GM12878 (cell line): ENCODE measurements at regions not wholly inside any gene's neighbourhood (a gene's known extent, or its start where the extent isn't known, plus 50 kb on each side); places are given as distances from the start of the nearest gene placed in this dataset.

Experiments used
- ATAC-seq: fragments of 200-7000 bp; cut with Tn5 transposase; 3 replicates; pipeline ENCODE4 v1.9.1; 2020; ENCODE audit warnings: mild to moderate bottlenecking, moderate library complexity
- BruUV-seq: library from RNA; stranded (reverse); fragments of 400-500 nt; replicated peaks from 2 replicates; lab custom pipeline; 2021; lab: Mats Ljungman, UMichigan
- CTCF ChIA-PET: fragments of 300-600 bp; sonication (Branson Sonifier 250); formaldehyde crosslinking; extraction: SDS; loops from one replicate; lab custom pipeline; 2021; ENCODE audit warnings: inconsistent platforms; lab: Yijun Ruan, JAX
- POLR2A ChIA-PET: fragments of 350-600 bp; formaldehyde crosslinking; extraction: SDS; loops from one replicate; lab custom pipeline; 2021; ENCODE audit warnings: inconsistent platforms; lab: Charles Lee
- RAD21 ChIA-PET: fragments of 300-600 bp; sonication (Branson Sonifier 250); formaldehyde crosslinking; loops from one replicate; lab custom pipeline; 2023; ENCODE audit warnings: antibody characterized with exemption; ENCODE audit not compliant: unreplicated experiment; lab: Charles Lee
- SMC1A ChIA-PET: fragments of 300-600 bp; sonication (Branson Sonifier 250); formaldehyde crosslinking; loops from one replicate; lab custom pipeline; 2023; ENCODE audit not compliant: unreplicated experiment, uncharacterized antibody; lab: Charles Lee
- DNase-seq: peaks from one replicate; pipeline ENCODE4 v3.0.0-alpha.2; 2011; ENCODE audit warnings: low read depth, low spot score
- FAIRE-seq: peaks from 3 replicates; lab custom pipeline; 2011; peaks lifted over from hg19 to GRCh38; lab: Jason Lieb, UNC
- H2AFZ ChIP-seq: 2 replicates; pipeline ENCODE4 v1.6.0; 2011; ENCODE audit warnings: low read depth, low read length, control low read depth; ENCODE audit not compliant: control insufficient read depth
- H3K27ac ChIP-seq: 2 replicates; pipeline ENCODE4 v1.5.1; 2011; ENCODE audit warnings: control low read depth; ENCODE audit not compliant: control insufficient read depth, insufficient read depth
- H3K27me3 ChIP-seq, 2 experiments: replicated peaks in 1 of 2; 2 replicates each; pipeline versions ENCODE4 v1.6.0 to v1.6.1; 2011; ENCODE audit warnings: low read length in 1 of 2; ENCODE audit not compliant: control insufficient read depth in 2 of 2, insufficient read depth in 2 of 2
- H3K36me3 ChIP-seq, 2 experiments: 2 replicates each; pipeline ENCODE4 v1.5.1; 2011; ENCODE audit warnings: low read length in 1 of 2; ENCODE audit not compliant: control insufficient read depth in 2 of 2, insufficient read depth in 2 of 2
- H3K4me1 ChIP-seq: 2 replicates; pipeline ENCODE4 v1.6.1; 2011; ENCODE audit warnings: mild to moderate bottlenecking, low read length, moderate library complexity, mixed read lengths; ENCODE audit not compliant: control insufficient read depth, insufficient read depth
- H3K4me2 ChIP-seq: 2 replicates; pipeline ENCODE4 v1.6.0; 2011; ENCODE audit warnings: control low read depth; ENCODE audit not compliant: control insufficient read depth, insufficient read depth
- H3K4me3 ChIP-seq: fragments of 200-600 bp; sonication (generic); 2 replicates; pipeline ENCODE4 v1.5.1; 2016
- H3K79me2 ChIP-seq: 2 replicates; pipeline ENCODE4 v1.6.0; 2011; ENCODE audit warnings: low read length; ENCODE audit not compliant: control insufficient read depth, insufficient read depth
- H3K9ac ChIP-seq: 2 replicates; pipeline ENCODE4 v1.8.0; 2011; ENCODE audit warnings: low read length, control low read depth, mixed read lengths; ENCODE audit not compliant: control insufficient read depth, insufficient read depth
- H3K9me3 ChIP-seq: replicated peaks from 3 replicates; pipeline ENCODE4 v1.5.1; 2011; ENCODE audit warnings: mild to moderate bottlenecking, low read length; ENCODE audit not compliant: control insufficient read depth, insufficient read depth
- H4K20me1 ChIP-seq: 2 replicates; pipeline ENCODE4 v1.6.0; 2011; ENCODE audit not compliant: control insufficient read depth, insufficient read depth
- BACH1 ChIP-seq: fragments of 450-650 bp; IDR thresholded peaks from 2 replicates; pipeline ENCODE4 v1.6.1; 2017; ENCODE audit warnings: mild to moderate bottlenecking, borderline replicate concordance
- BRCA1 ChIP-seq: IDR thresholded peaks from 2 replicates; pipeline ENCODE4 v1.6.1; 2011; ENCODE audit warnings: low read depth, low read length, improper control_type of control experiment
- CREM ChIP-seq: IDR thresholded peaks from 2 replicates; pipeline ENCODE4 v1.6.1; 2014; ENCODE audit warnings: antibody characterized with exemption, low read depth
- EED ChIP-seq: sonication (generic); IDR thresholded peaks from 2 replicates; pipeline ENCODE4 v1.6.1; 2016; ENCODE audit warnings: antibody characterized with exemption, low read depth
- ELK1 ChIP-seq: IDR thresholded peaks from 2 replicates; pipeline ENCODE4 v1.6.1; 2012; ENCODE audit warnings: low read depth, low read length, improper control_type of control experiment
- HCFC1 ChIP-seq: fragments of 150-350 bp; IDR thresholded peaks from 2 replicates; pipeline ENCODE4 v1.6.1; 2014; ENCODE audit warnings: low read length
- JUND ChIP-seq: IDR thresholded peaks from 2 replicates; pipeline ENCODE4 v1.6.1; 2012; ENCODE audit warnings: low read depth, mild to moderate bottlenecking, low read length, improper control_type of control experiment, moderate library complexity
- RFX5 ChIP-seq: IDR thresholded peaks from 2 replicates; pipeline ENCODE4 v1.6.1; 2011; ENCODE audit warnings: low read depth, low read length, improper control_type of control experiment
- SP1 ChIP-seq: IDR thresholded peaks from one replicate; pipeline ENCODE4 v1.6.1; 2011; ENCODE audit warnings: low read depth, low read length
- SREBF2 ChIP-seq: IDR thresholded peaks from 2 replicates; pipeline ENCODE4 v1.6.1; 2012; ENCODE audit warnings: mild to moderate bottlenecking, low read length
- TCF7 ChIP-seq: IDR thresholded peaks from 2 replicates; pipeline ENCODE4 v1.6.1; 2014; ENCODE audit warnings: antibody characterized with exemption, borderline replicate concordance
- ZBTB4 ChIP-seq: fragments of 450-650 bp; formaldehyde crosslinking; IDR thresholded peaks from 2 replicates; pipeline ENCODE4 v1.4.0; 2022; ENCODE audit warnings: mild to moderate bottlenecking, moderate library complexity
- ZNF274 ChIP-seq: IDR thresholded peaks from one replicate; pipeline ENCODE4 v1.8.0; 2011; ENCODE audit not compliant: insufficient read length, insufficient read depth
- ZNF687 ChIP-seq: fragments of 450-650 bp; IDR thresholded peaks from 2 replicates; pipeline ENCODE4 v1.6.1; 2017; ENCODE audit warnings: mild to moderate bottlenecking, moderate library complexity
- WGBS: methylation state at CpG from one replicate; pipeline ENCODE4 v1.1.6; 2016; ENCODE audit warnings: low lambda C conversion rate; ENCODE audit not compliant: insufficient replicate concordance, insufficient coverage; ENCODE audit errors: missing lambda C conversion rate; 5-methylcytosine and 5-hydroxymethylcytosine counted together
- in situ Hi-C: fragments of 300-500 bp; cut with MboI; formaldehyde crosslinking; loops from 9 replicates; pipeline ENCODE4 v1.14.3; 2018; ENCODE audit warnings: mixed read lengths
- intact Hi-C: fragments of 100-400 bp; cut with micrococcal nuclease; formaldehyde crosslinking; loops from one replicate; pipeline ENCODE4 v1.14.2; 2022; ENCODE audit not compliant: unreplicated experiment
- TF ChIP-seq, protein P1 (sequence below): fragments of 450-650 bp; IDR thresholded peaks from 2 replicates; pipeline ENCODE4 v1.6.1; 2017; ENCODE audit warnings: borderline replicate concordance

- H3K36me3 ChIP-seq, result no peaks in the 10 kb centered on the region
- in situ Hi-C loops, result no loop called here
- no peak overlapping the region for H3K9ac ChIP-seq
- 3% methylated on average over 2 of the region's 2 CpGs for WGBS
- RAD21 ChIA-PET, result no interaction called here
- FAIRE-seq (no peak), ATAC-seq (no peak), DNase-seq (no peak)
- no peak overlapping the region for H3K4me3 ChIP-seq
- POLR2A ChIA-PET, result no interaction called here
- no TSS peak for BruUV-seq
- H3K4me1 ChIP-seq, result no peaks in the 10 kb centered on the region
- intact Hi-C loops, result no loop called here
- no peak overlapping the region for H3K4me2 ChIP-seq
- H3K27ac ChIP-seq, result no peak overlapping the region
- H2AFZ ChIP-seq, result no peak overlapping the region
- no peaks in the 10 kb centered on the region for H4K20me1 ChIP-seq
- CTCF ChIA-PET, result no interaction called here
- no peaks in the 10 kb centered on the region for H3K9me3 ChIP-seq
- H3K79me2 ChIP-seq, result no peaks in the 10 kb centered on the region
- no peaks in the 10 kb centered on the region for H3K27me3 ChIP-seq
- SMC1A ChIA-PET, result no interaction called here
- TF ChIP-seq BRCA1, result no peak
- TF ChIP-seq HCFC1, result no peak
- TF ChIP-seq, protein P1, sequence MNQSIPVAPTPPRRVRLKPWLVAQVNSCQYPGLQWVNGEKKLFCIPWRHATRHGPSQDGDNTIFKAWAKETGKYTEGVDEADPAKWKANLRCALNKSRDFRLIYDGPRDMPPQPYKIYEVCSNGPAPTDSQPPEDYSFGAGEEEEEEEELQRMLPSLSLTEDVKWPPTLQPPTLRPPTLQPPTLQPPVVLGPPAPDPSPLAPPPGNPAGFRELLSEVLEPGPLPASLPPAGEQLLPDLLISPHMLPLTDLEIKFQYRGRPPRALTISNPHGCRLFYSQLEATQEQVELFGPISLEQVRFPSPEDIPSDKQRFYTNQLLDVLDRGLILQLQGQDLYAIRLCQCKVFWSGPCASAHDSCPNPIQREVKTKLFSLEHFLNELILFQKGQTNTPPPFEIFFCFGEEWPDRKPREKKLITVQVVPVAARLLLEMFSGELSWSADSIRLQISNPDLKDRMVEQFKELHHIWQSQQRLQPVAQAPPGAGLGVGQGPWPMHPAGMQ, result no peak
- TF ChIP-seq ZNF274, result no peak
- no peak for TF ChIP-seq SP1
- TF ChIP-seq SREBF2, result no peak
- TF ChIP-seq ZBTB4 (CRISPR knock-in tag), result no peak
- no peak for TF ChIP-seq CREM
- TF ChIP-seq ELK1, result no peak
- no peak for TF ChIP-seq JUND
- no peak for TF ChIP-seq BACH1
- TF ChIP-seq RFX5, result no peak
- no peak for TF ChIP-seq TCF7
- no peak for TF ChIP-seq ZNF687
- no peak for TF ChIP-seq EED
Observed at GRCh38 chr5:99724732-99725290, 796.0 kb upstream of the CHD1 start.
